Fibroblast of villous mesenchyme (primary cell): ENCODE measurements at regions not wholly inside any gene's neighbourhood (a gene's known extent, or its start where the extent isn't known, plus 50 kb on each side); places are given as distances from the start of the nearest gene placed in this dataset.

Experiments used
- DNase-seq: peaks from one replicate; pipeline ENCODE4 v3.0.0-alpha.2; 2010; ENCODE audit warnings: low read depth
- H3K4me3 ChIP-seq: 2 replicates; pipeline ENCODE4 v1.5.1; 2011; ENCODE audit warnings: low read depth, mild to moderate bottlenecking, low read length
- CTCF ChIP-seq: IDR thresholded peaks from 2 replicates; pipeline ENCODE4 v1.5.1; 2012; ENCODE audit warnings: low read depth, mild to moderate bottlenecking, low read length; ENCODE audit not compliant: insufficient read depth

- TF ChIP-seq CTCF: no peak
- H3K4me3 ChIP-seq: no peak overlapping the region
- DNase-seq: no peak
These were observed 390.4 kb upstream of the ADGRL4 start for GRCh38 chr1:79396901-79397300.

DNA sequence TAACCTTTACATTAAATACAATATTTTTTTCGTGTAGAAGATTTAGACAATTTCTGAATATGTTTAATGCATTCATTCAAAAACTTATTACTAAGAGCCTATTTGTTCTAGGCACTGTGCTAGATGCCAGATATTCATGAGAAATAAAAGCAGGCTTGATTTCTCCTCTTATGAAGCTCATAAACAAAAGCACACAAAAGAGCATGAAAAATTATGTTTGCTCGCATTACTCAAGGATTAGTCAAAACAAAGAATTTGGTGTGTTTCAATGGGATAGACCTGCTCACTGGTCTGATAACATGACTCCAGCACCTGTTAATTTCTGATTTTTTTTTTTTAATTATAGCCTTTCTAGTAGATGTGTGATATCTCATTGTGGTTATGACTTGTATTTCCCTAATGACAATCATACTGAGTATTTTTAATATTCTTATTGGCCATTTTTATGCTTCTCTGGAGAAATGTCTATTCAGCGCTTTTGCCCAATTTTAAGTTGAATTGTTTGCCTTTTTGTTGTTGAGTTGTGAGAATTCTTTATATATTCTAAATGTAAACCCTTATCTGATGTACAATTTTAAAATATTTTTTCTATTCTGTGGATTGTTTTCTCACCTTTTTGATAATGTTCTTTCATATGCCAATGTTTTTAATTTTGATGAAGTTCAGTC is 382.3 kb upstream of the ADGRL4 start:
- no peak overlapping the region for H3K4me3 ChIP-seq
- no peak for DNase-seq
- TF ChIP-seq CTCF: no peak

DNA sequence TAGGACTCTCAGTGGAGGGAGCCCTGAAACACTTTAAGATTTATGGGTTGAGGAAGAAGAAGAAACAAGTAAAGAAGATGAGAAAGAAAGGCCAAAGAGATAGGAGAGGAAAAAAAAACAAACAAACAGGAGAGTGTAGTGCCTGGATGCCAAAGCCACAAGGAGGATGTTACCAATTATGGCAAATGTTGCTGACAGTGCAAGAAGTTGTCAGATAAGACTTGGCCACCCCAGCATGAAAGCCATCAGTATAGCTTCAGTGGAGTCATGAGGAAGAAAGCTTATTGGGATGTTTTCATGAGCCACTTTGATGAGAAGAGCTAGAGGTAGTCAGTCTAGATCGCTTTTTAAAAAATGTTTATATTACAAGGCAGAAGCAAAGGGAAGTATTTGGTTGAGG is 380.2 kb upstream of the ADGRL4 start:
- no peak for TF ChIP-seq CTCF
- no peak overlapping the region for H3K4me3 ChIP-seq
- no peak for DNase-seq

GRCh38 chr1:79380078-79380477 is 373.5 kb upstream of the ADGRL4 start:
- no peak overlapping the region for H3K4me3 ChIP-seq
- no peak for DNase-seq
- no peak for TF ChIP-seq CTCF

DNA sequence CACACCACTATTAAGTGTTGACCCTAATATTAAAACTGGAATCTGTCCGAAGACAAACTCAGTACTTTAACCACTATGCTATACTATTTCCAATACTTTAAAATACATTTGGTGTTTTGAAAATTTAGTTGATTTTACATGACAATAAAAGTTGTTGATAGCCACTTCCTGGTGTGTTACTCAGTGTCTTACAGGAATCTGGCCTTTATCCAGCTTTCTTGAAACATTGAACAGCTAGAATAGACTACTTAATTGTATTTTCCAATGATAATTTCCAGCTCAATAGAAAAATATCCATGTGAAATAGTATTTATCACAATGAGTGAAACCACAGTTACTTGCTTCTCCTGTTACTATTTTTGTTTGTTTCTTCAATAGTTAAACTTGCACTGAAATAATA is 369.6 kb upstream of the ADGRL4 start:
- no peak for DNase-seq
- no peak overlapping the region for H3K4me3 ChIP-seq
- no peak for TF ChIP-seq CTCF

DNA sequence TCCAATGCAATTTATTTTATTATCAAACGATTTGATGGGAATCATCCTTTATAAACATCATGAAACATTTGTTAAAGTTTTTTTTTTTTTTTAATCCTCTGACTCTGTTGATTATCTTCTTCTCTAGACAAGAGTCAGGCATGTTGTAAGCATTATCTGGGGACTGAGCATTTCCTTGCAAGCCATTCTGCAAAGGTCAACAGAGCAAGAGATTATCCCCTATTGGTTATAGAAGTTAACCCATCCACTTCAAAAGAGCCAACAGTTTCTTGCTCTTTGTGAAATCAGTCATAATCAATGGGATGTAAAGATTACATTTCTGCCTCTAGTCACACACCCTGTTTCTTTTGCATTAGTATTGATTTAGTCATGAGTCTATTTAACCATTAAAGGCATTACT is 368.8 kb upstream of the ADGRL4 start:
- H3K4me3 ChIP-seq: no peak overlapping the region
- no peak for TF ChIP-seq CTCF
- no peak for DNase-seq

- no peak for TF ChIP-seq CTCF
- H3K4me3 ChIP-seq: no peak overlapping the region
- DNase-seq: no peak
These were observed 367.9 kb upstream of the ADGRL4 start for GRCh38 chr1:79374397-79374796.
